GM21423 (cell line): ENCODE measurements at regions not wholly inside any gene's neighbourhood (a gene's known extent, or its start where the extent isn't known, plus 50 kb on each side); places are given as distances from the start of the nearest gene placed in this dataset.
"Not testable (repeated sequence)": the region's sequence is repeated elsewhere in the genome, so short reads cannot be mapped to it uniquely, and the experiment has no call there.

Experiments used
- ATAC-seq: cut with Tn5 transposase; IDR thresholded peaks from one replicate; pipeline ENCODE4 v1.9.1; 2021; ENCODE audit warnings: mild to moderate bottlenecking, moderate library complexity; ENCODE audit not compliant: unreplicated experiment

DNA sequence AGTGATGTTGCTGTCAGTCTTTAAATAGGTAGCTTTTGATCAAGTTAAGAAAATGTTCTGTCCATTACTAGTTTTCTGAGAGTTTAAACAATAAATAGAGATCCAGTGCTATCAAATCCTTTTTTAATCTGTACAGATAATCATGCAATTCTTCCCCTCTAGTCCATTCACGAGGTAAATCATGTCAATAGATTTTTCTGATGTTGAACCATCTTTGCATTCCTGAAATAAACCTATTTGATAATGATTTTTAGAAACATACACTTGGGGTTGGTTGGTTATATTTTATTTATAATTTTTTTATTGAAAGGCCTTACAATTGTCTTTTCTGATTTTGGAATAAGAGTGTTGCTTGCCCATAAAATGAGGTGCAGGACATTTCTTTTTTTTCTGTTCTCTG is 95.0 kb downstream of the FAM53A start:
- no peak for ATAC-seq

DNA sequence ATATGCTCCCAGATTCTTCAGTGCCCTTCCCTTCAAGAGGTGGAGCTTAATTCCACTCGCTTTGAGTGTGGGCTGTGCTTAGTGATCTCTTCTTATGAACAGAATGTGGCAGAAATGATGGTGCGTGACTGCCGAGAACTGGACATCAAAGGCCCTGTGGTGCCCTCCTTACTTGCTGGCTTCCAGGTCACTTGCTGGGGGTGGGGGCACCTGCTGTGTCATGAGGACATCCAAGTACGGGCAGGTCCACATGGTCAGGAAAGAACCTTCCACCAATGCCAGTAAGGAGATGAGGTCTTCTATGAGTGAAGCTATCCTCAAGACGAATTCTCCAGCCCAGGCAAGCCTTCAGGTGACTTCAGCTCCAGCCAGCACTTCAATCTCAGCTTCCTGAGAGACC is 95.8 kb downstream of the FAM53A start:
- no peak for ATAC-seq

DNA sequence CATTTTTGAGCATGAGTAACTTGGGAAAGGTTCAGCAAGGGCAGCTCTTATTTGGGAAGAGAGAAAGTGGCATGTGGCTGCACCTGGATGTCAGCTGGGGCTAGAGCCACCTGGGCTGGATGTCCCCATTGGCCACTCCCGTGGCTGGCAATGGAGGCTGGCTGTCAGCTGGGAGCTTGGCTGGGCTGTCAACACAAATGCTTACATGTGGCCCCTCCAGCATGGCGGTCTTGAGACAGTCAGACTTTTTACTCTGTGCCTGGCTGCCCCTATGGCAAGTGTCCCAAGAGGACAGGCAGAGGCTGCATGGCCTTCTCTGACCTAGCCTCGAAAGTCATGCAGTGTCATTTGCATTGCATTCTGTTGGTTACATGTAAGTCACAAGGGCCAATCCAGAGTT is 99.6 kb downstream of the FAM53A start:
- ATAC-seq, result no peak

DNA sequence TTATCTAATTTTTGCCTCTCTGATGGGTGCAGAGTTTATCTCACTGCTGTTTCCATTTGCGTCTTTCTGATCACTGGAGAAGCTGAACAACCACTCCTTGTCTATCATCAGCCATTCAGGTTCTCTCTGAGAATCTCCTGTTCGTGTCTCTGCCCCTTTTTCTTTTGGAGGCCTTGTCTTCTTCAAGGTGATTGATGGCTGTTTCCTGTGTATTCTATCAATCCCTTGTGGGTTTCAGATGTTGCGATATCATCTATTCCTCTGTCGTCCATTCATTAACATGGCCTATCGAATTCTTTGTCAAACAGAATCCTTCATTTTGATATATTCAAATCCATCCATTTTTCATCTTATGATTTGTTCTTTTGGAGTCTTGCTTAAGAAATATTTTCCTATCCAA is 100.3 kb downstream of the FAM53A start:
- ATAC-seq, result no peak

DNA sequence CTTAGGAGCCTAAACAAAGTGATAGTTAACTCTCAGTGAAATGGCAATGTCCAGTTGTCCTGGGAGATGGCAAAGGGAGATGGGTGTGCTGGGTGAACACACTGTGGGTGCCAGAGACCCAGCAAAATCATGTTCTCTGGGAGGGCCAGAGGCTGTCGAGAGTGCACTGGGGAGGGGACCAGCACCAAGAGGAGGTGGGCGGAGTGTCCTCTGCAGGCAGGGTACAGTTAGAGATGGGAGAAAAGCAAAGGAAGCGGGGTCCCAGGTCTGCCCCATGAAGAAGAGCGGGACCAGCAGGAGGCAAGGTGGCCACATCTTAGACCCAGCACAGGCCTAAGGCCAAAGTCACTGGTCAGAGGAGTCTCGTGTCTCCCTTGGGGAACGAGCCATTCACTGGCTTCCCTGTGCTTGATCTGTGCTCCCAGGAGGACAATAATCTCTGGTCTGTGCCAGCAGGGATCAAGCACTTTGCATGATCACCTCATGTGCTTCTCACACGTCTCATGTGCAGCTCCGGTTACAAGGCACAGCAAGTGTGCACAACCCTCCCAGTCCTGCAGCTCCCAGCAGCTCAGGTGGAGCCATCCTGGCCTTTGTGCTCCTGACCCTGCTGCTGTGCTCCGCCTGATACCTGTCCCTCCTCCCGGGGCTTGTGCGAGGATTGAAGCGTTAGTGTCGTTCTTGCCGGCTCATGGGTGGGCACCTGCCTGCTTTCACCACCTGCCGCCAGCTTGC is 100.9 kb downstream of the FAM53A start:
- ATAC-seq, result no peak

DNA sequence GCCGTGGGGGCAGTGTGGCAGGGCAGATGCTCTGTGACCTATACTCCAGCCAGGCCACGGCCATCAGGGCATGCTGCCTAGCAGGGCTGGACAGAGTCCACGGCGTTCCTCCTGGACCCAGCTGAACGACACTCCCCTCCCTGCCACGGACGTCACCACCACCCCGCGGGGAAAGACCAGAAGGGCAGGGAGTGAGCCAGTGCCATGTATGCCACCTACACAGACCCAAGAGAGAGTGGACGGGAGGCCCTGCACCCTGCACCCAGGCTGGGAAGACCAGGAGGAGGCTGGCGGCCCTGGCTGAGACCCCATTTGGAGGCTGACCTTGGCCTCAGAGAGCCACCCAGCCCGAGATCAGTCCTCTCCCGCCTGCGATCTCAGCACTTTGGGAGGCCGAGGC is 101.9 kb downstream of the FAM53A start:
- no peak for ATAC-seq

DNA sequence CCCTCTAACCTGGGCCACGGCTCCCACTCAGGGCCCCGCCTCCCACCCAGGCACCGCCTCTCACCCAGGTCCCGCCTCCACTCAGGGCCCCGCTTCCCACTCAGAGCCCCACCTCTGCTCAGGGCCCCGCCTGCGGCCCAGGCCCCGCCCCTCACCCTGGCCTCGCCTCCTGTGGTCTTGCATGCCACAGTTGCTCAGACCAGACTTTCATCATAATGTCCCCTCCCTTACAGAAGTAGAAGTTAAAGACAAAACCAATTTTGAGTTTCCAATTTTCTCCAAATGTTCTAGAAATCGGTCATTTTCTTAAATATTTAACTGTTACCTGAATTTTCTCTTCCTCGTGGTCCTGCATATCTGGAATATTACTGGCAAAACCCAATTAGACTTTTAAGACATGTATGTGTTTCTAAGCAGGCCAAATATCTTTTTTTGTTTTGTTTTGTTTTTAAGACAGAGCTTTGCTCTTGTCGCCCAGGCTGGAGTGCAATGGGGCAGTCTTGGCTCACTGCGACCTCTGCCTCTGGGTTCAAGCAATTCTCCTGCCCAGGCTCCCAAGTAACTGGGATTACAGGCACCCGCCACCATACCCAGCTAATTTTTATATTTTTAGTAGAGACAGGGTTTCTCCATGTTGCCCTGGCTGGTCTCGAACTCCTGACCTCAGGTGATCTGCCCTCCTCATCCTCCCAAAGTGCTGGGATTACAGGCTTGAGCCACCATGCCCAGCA is 102.8 kb downstream of the FAM53A start:
- peak; percentile 62 for ATAC-seq

DNA sequence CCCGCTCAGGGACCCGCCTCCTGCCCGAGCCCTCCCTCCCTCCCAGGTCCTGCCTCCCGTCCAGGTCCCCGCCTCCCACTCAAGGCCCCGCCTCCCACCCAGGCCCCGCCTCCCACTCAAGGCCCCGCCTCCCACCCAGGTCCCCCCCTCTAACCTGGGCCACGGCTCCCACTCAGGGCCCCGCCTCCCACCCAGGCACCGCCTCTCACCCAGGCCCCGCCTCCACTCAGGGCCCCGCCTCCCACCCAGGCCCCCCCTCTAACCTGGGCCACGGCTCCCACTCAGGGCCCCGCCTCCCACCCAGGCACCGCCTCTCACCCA is 103.5 kb downstream of the FAM53A start:
- not testable (repeated sequence) for ATAC-seq

DNA sequence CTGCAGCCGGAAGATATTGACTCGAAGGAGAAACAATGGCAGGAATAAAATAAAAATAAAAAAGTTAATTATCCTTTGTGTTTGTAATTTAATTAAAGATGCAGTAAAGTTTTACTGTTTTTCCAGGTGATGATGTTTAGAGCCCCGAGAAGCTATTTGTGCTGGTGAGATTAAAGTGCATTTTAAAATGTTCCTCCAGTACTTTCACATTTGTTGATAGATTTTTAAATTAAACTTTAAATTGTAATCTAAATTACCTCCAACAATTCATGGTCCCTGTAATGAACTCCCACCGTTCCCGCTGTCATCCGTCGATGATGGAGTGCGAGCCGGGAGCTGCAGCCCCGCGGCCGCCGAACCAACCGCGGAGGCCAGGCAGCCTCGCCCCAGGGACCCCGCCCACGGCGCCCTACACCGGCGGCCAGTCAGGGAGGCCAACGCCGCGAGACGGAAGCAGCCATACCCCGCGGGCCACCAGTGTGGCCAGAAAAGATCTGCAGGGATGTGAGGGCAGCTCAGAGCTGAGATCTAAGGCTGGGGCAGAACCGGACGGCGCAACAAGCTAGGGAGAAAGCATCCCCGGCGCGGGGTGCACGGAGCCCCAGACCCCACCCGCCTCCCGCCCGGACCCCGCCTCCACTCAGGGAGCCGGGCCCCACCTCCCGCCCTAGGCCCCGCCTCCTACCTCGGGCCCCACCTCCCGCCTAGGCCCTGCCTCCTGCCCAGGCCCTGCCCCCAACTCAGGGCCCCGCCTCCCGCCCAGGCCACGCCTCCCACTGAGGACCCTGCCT is 104.0 kb downstream of the FAM53A start:
- no peak for ATAC-seq

DNA sequence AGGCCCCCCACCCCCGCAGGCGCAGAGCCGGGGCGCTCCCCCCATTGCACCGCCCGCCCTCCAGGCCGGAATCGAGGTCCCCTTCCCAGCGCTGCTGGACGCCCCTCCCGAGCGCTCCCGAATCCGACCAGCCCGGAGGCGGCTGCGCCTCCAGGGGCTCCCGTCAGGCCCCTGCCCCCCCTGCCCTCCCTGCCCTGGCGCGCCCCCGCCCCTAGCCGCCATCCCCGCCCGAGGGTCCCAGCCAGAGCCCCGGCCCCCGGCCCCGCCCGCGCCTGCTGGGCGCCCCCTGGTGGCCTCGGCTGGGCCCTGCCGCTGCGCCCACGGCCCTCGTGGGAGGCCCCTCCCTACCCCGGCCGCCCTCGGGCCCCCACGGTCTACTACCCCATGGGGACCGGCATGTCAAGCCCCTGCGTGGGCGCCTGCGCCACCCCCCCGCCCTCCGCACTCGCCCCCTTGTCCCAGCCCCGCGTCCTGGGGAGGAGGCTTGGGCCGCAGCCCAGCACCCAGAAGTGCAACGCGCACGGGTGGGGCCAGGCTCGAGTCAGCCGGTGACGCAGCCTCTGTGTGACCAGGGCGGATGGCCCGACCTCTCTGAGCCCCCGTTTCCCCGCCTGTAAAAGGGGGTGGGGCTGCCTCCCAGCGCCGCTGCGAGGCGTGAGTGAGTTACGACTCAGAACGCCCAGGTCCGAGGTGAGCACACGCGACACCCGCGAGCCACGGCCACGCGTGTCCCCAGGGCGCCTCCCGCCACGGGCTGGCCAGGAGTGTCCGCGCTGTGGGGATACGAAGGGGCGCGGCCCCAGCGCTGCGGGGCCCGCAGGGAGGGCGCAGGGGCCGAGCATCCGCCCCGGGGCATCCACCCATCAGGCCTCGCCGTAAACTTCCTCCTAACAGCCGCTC is 104.9 kb downstream of the FAM53A start:
- no peak for ATAC-seq

DNA sequence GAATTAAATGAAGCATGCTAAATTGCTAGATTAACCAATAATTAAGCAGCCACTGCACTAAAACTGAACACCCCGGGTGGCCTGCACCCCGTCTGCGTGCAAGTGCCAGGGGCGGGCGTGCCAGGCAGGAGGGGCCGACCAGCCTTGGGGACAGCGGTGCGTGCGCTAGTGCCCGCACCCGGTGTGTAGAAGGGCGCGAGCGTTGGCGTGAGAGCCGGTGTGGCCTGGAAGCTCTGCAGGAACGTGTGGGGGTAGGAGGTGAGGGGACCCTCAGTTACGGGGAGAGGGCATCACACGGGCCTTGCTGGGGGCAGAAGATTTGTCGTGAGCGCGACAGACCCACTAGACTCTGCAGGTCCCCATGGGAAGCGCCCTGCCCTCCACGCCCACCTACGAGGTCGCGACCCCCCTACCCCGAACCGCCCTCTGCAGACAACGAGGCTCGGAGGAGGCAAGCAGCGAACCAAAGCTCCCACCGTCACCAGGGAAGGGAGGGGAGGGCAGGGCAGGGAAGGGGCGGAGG is 105.8 kb downstream of the FAM53A start:
- no peak for ATAC-seq

DNA sequence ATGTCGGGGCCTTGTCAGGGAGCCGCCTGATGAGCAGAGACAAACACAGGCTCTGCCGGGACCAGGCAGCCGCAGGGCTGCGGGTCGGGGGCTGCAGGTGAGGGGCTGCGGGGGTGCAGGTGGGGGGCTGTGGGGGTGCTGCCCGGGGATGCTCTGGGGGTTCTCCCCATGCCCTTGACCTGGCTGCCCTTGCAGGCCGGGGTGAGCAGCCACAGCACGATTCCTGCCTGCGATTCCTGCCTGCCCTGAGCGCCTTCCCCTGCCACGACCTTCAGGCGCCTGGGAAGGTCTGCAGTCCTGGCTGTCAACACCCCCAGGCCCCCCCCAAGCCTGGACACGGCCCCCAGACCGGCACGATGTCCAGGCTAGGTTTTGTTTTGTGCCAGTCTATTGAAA is 106.3 kb downstream of the FAM53A start:
- no peak for ATAC-seq

DNA sequence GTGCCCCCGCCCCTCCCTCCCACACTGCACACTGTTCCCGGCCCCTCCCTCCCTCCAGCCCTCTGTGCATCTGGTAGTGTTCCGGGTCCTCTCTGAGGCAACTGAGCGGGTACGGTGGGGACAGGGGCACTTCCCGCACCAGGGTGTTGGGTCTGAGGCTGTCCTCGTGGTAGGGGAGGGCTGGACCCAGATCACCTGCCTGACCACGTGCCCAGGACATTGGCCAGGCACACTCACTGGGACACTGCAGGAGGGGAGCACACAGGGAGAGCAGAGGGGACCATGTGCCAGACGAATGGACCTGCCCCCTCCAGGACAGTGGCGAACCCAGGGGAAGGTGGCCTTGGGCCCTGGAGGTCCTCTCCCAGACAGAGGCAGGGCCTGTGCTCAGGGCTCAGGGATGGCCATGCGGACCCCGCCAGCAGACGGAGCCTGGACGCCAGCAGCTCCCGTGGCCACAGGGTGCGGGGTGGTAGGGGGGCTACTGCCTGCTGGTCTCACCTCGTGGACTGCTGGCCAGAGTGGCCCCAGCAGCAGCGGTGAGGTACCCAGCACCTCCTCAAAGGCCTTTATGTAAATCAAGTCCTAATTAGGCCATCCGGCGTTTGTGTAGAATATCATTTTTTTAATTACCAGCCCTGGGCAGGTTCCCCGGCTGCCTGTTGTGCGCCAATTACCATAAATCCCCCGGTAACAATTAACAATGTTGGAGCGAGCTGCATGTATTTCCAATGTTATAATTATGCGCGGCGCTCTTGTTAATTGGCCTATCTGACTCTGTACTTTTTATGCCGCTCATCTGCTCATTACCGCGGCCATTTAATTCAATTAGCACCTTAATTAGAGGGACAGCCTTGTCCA is 106.9 kb downstream of the FAM53A start:
- ATAC-seq, result no peak

DNA sequence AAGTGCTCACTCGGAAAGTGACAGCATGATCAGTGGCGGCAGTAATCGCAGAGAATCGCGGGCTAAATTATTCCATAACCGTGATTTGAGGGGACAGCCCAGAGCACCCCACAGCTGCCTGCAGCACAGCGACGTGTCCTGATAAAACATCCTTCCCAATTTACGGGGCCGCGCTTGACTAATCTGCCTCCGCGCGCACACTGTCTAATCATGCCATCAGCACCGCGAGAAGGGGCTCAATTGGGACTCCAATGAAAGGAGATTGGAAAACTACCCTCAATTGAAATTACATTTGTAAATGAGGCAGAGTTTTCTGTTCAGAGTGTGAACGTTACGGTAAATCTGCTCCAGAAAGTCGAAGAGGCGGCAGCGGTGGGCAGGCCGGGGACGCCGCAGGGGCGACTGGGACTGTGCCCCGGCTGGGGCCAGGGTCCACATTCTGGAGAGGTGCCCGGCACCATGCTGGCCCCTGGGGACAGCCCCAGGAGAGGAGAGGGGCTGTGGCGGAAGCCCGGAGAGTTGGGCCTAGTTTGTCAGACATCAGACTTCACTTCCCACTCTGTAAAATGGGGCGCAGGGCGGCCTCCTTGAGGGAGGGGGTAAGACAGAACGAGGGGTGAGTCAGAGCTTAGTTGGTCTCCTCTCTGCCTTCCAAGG is 107.7 kb downstream of the FAM53A start:
- ATAC-seq, result no peak

DNA sequence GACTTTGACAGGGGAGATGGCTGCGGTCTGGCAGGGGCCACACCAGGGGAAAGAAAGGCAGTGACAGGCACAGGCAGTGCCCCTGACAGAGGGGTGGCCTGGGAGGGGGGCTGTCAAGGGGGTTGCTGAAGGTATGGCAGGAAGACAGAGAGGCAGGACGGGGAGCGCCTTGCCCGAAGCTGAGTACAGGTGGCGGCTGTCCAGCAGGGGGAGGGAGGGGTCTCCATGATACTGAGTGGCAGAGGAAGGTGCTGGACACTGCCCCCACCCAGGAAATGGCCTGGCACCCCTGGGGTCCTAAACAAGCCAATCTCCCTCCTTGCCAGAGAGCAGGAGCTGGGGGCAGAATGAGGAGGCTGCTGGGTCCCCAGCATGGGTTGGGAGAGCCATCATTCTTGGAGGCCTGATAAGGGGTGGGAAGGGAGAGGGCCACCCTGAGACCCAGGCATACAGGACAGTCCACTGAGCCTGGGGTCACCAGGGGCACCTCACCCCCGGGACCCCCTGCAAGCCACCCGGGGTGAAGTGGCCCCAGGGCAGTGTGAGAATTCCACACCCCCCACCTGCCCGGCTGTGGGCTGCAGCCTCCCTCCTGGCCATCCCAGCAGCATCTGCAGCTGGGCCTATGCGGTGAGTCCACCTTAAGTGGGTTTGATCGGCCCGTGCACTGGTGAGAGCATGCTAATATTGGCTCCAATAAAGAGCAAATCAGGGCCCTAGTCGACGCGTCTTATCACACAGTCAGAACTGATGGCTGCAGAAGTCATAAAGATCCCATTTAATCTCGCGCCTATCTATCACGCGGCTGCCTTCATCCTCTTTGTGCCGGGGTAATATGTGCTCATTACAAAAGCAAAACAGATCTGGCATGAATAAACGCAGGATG is 108.5 kb downstream of the FAM53A start:
- no peak for ATAC-seq

DNA sequence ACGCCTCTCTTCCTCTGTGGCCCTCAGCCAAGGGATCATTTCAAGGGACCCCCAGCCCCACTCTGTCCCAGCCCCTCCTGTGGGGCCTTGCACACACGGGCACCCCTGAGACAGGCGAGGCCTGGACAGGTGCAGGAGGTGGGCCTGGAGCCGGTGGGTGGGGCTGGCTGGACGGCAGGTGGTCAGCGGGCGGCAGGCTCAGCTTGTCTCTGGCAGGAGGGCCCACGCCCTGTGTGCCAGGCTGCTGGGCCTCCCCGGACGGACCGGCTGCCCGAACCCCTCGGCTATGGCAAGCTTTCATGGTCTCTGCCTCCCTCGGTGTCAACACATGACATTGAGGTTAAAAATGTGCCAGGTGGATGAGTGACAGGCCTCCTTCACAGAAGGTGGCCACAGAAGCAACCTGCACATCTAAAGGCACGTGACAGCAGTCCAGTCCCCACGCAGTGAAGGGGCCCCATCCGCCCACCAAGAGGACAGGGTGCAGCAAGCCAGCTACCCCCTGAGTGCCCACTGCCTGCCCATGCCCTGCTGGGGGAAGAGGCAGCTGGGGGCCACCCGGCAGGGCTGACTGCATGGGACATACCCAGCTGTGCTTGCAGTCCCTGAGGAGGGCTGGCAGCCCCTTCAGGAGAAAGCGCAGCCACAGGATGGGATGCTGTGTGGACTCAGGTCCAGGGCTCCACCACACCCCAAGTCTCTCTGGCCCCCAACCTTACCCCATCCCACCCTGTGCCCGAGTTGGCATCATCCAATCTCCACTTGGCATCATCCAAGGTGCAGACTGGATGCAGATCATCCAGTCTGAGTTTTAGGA is 109.3 kb downstream of the FAM53A start:
- no peak for ATAC-seq

DNA sequence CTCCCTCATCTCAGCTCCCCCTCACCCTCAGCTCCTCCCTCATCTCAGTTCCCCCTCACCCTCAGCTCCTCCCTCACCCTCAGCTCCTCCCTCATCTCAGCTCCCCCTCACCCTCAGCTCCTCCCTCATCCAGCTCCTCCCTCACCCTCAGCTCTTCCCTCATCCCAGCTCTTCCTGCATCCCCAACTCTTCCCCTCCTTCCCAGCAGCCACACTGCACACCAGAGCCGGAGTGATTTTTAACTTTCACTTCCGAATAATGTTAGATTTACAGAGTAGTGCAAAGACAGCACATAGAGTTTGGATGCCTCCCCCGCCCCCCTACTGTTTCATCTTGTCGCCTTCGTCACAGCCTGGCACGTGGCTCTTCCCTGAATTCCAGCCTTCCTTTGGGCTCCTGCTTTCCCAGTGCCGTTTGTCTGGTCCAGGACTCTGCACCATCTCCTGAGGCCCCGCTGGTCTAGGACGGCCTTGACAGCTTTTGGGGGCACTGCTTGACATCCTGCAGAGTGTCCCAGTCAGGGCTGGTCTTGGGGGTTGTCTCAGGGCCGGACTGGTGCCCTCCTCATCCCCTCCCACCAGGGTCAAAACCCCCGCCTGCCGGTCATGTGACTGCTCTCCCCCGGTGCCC is 110.2 kb downstream of the FAM53A start:
- ATAC-seq, result no peak
